HG03135 (cell line): ENCODE measurements at regions not wholly inside any gene's neighbourhood (a gene's known extent, or its start where the extent isn't known, plus 50 kb on each side); places are given as distances from the start of the nearest gene placed in this dataset.

ENCODE experiments used
- ATAC-seq: cut with Tn5 transposase; IDR thresholded peaks from one replicate; pipeline ENCODE4 v1.9.1; 2021; ENCODE audit warnings: mild to moderate bottlenecking, moderate library complexity; ENCODE audit not compliant: unreplicated experiment

- ATAC-seq: no peak
Measured at GRCh38 chr5:125198270-125198974, 452.0 kb upstream of the ZNF608 start.

GRCh38 chr5:125199373-125199772, 452.9 kb upstream of the ZNF608 start:
- no peak for ATAC-seq

GRCh38 chr5:125199968-125200865, 453.8 kb upstream of the ZNF608 start:
- no peak for ATAC-seq

GRCh38 chr5:125200866-125201373, 454.5 kb upstream of the ZNF608 start:
- no peak for ATAC-seq

- no peak for ATAC-seq
Measured at GRCh38 chr5:125201446-125202052, 455.1 kb upstream of the ZNF608 start.

- ATAC-seq: no peak
Measured at GRCh38 chr5:125202353-125202752, 455.9 kb upstream of the ZNF608 start.

- no peak for ATAC-seq
Measured at GRCh38 chr5:125202871-125203438, 456.5 kb upstream of the ZNF608 start.

GRCh38 chr5:125203912-125204311, 457.5 kb upstream of the ZNF608 start:
- no peak for ATAC-seq

GRCh38 chr5:125205601-125206225, 459.3 kb upstream of the ZNF608 start:
- no peak for ATAC-seq

- ATAC-seq: no peak
Measured at GRCh38 chr5:125207856-125208255, 461.4 kb upstream of the ZNF608 start.

GRCh38 chr5:125209650-125210049, 463.2 kb upstream of the ZNF608 start:
- ATAC-seq: no peak

GRCh38 chr5:125210242-125210947, 464.0 kb upstream of the ZNF608 start:
- ATAC-seq: no peak

GRCh38 chr5:125214080-125214479, 467.6 kb upstream of the ZNF608 start:
- ATAC-seq: peak; percentile 86

- no peak for ATAC-seq
Measured at GRCh38 chr5:125215593-125215992, 469.2 kb upstream of the ZNF608 start.

- no peak for ATAC-seq
Measured at GRCh38 chr5:125219710-125220109, 473.3 kb upstream of the ZNF608 start.

- ATAC-seq: no peak
Measured at GRCh38 chr5:125220284-125220683, 473.8 kb upstream of the ZNF608 start.

- ATAC-seq: no peak
Measured at GRCh38 chr5:125222597-125223240, 476.3 kb upstream of the ZNF608 start.

- no peak for ATAC-seq
Measured at GRCh38 chr5:125225424-125225823, 479.0 kb upstream of the ZNF608 start.

GRCh38 chr5:125226825-125227224, 480.4 kb upstream of the ZNF608 start:
- no peak for ATAC-seq
